Suprapubic skin (tissue), 3 donors: ENCODE measurements at regions not wholly inside any gene's neighbourhood (a gene's known extent, or its start where the extent isn't known, plus 50 kb on each side); places are given as distances from the start of the nearest gene placed in this dataset.

Experiments used
- EP300 ChIP-seq: sonication (generic); formaldehyde crosslinking; IDR thresholded peaks from one replicate; pipeline ENCODE4 v1.6.1; 2017; ENCODE audit warnings: antibody characterized with exemption
- TF ChIP-seq, protein P1 (sequence below), 2 donors: fragments of 200-600 bp in 1 of 2; fragments of 450-650 bp in 1 of 2; sonication (generic) in 1 of 2; IDR thresholded peaks; one replicate each; pipeline ENCODE4 v1.5.1; 2016 to 2019; ENCODE audit warnings: antibody characterized with exemption in 2 of 2, mild to moderate bottlenecking in 1 of 2, moderate library complexity in 1 of 2

DNA sequence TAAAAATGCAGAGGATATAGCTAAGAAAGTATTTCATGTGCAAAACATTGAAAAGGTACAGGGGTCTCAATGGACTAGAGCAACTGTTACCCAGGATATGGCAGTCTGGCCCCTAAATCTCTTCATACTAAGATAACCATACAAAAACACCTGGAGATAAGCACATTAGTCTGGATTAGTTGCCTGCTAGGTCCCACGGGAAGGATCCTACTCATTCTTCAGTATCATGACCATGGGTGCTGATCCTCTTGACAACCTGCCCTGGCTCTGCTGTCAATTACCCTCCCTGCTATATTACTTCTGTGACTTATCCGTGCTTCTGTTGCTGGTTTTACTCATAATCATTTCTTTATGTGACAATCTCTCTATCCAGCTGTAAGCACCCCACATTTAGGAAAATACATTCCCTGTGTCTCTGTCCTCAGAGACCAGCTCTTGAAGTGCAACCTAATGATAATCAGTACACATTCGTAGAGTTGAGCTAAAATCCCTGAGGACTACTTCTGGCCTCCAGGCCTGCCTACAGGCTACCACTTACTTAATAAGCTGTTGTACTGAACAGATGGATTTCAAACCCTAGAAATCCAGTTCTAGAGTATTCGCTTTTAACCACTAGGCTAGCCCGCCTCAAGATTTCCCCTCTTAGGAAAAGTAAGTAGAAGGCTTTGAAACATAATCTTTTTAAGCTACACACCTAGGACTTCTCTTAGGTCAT, 190.5 kb upstream of the OR13F1 start:
- TF ChIP-seq, protein P1, sequence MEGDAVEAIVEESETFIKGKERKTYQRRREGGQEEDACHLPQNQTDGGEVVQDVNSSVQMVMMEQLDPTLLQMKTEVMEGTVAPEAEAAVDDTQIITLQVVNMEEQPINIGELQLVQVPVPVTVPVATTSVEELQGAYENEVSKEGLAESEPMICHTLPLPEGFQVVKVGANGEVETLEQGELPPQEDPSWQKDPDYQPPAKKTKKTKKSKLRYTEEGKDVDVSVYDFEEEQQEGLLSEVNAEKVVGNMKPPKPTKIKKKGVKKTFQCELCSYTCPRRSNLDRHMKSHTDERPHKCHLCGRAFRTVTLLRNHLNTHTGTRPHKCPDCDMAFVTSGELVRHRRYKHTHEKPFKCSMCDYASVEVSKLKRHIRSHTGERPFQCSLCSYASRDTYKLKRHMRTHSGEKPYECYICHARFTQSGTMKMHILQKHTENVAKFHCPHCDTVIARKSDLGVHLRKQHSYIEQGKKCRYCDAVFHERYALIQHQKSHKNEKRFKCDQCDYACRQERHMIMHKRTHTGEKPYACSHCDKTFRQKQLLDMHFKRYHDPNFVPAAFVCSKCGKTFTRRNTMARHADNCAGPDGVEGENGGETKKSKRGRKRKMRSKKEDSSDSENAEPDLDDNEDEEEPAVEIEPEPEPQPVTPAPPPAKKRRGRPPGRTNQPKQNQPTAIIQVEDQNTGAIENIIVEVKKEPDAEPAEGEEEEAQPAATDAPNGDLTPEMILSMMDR (IDR thresholded peaks at IDR 0.05) = no peak
- TF ChIP-seq EP300 = no peak
